Body of pancreas (tissue), 4 donors: ENCODE measurements at regions not wholly inside any gene's neighbourhood (a gene's known extent, or its start where the extent isn't known, plus 50 kb on each side); places are given as distances from the start of the nearest gene placed in this dataset.

Source experiments
- CTCF ChIP-seq, 7 experiments: fragments of 450-650 bp in 4 of 7; fragments of 200-600 bp in 3 of 7; sonication (generic) in 3 of 7; IDR thresholded peaks; one replicate each; pipeline ENCODE4 v1.5.1; 2016 to 2019; ENCODE audit warnings: antibody characterized with exemption in 7 of 7
- POLR2A ChIP-seq, 3 donors: fragments of 450-650 bp; IDR thresholded peaks; one replicate each; pipeline ENCODE4 v1.6.1; 2016; ENCODE audit warnings: antibody characterized with exemption in 3 of 3, mild to moderate bottlenecking in 2 of 3

GRCh38 chr17:72205357-72205756 is 84.5 kb downstream of the SOX9 start:
- TF ChIP-seq CTCF (IDR thresholded peaks at IDR 0.05) (no peak), POLR2A (IDR thresholded peaks at IDR 0.05) (no peak)
